Spinal cord (tissue), 9 donors: ENCODE measurements at regions not wholly inside any gene's neighbourhood (a gene's known extent, or its start where the extent isn't known, plus 50 kb on each side); places are given as distances from the start of the nearest gene placed in this dataset.

Experiments used
- DNase-seq, 6 donors: peaks; one replicate each; pipeline versions ENCODE4 v3.0.0 to v3.0.0-alpha.2; 2013 to 2015; ENCODE audit warnings: low spot score in 6 of 6, low read depth in 4 of 6
- H3K27ac ChIP-seq: one replicate; pipeline ENCODE4 v1.5.1; 2013; ENCODE audit warnings: low read depth, low read length, control low read depth
- H3K27me3 ChIP-seq: one replicate; pipeline ENCODE4 v1.6.1; 2013; ENCODE audit warnings: low read length; ENCODE audit not compliant: control insufficient read depth, insufficient read depth
- H3K36me3 ChIP-seq: one replicate; pipeline ENCODE4 v1.6.1; 2013; ENCODE audit warnings: low read length; ENCODE audit not compliant: control insufficient read depth, insufficient read depth
- H3K4me1 ChIP-seq: one replicate; pipeline ENCODE4 v1.6.1; 2013; ENCODE audit warnings: low read length; ENCODE audit not compliant: control insufficient read depth, insufficient read depth
- H3K4me3 ChIP-seq: one replicate; pipeline ENCODE4 v1.5.1; 2013; ENCODE audit warnings: low read depth, low read length, control low read depth
- H3K9me3 ChIP-seq: one replicate; pipeline ENCODE4 v1.6.1; 2013; ENCODE audit warnings: low read length; ENCODE audit not compliant: control insufficient read depth, insufficient read depth
- WGBS: methylation state at CpG from one replicate; pipeline ENCODE4 v1.1.5; 2013; ENCODE audit warnings: missing lambda C conversion rate; ENCODE audit not compliant: insufficient coverage; 5-methylcytosine and 5-hydroxymethylcytosine counted together
- donor health status: healthy.

DNA sequence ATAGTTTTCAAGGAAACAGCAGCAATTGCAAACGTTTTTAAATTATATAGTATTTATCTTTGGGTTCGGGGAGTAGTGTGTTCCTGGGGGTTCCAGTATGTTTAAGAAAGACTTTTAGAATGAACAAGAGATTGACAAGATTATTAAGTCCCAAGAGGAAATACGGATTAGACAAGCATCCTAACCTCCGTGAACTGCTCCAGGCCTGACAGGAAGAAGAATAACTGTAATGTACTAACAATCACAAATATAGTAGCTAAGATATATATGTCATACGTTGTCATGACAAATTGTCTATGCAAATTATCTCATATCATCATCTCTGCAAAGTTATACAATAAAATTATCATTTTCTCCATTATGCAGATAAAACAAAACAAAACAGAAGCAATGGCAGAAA, 1397.2 kb downstream of the MRPL39 start:
- no peak for DNase-seq
- Histone ChIP-seq H3K4me1 (no peaks in the 10 kb centered on the region), H3K9me3 (no peaks in the 10 kb centered on the region), H3K27ac (no peak overlapping the region), H3K36me3 (no peaks in the 10 kb centered on the region), H3K27me3 (no peaks in the 10 kb centered on the region), H3K4me3 (no peak overlapping the region)
- WGBS: no CpG with 5 or more reads among the region's 5 CpGs

DNA sequence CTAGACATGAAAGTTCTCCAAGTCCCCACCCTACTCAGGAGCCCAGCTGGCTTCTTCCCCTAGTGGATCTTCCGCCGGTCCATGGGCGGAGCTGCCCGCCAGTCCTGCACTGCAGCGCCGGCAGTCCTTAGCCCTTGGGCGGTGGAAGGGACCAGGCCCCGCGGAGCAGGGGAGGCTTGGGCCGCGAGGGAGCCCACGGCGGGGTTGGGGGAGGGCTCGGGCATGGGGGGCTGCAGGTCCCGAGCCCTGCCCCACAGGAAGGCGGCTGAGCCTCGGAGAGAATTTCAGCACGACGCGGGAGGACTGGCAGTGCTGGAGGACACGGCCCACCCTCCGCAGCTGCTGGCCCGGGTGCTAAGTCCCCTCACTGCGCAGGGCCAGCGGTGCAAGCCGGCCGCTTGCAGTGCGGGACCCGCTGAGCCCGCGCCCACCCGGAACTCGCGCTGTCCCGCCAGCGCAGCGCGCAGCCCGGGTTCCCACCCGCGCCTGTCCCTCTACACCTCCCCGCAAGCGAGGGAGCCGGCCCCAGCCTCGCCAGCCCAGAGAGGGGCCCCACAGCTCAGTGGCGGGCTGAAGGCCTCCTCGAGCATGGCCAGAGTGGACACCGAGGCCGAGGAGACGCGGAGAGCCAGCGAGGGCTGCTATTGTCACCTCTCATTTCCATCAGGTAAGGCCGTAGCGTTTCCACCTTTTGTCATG, 1398.6 kb downstream of the MRPL39 start:
- WGBS: 91% methylated on average over 46 of the region's 54 CpGs
- DNase-seq: no peak
- no peak overlapping the region for H3K4me3 ChIP-seq
- H3K9me3 ChIP-seq: no peaks in the 10 kb centered on the region
- no peaks in the 10 kb centered on the region for H3K27me3 ChIP-seq
- H3K36me3 ChIP-seq: no peaks in the 10 kb centered on the region
- H3K27ac ChIP-seq: no peak overlapping the region
- no peaks in the 10 kb centered on the region for H3K4me1 ChIP-seq

DNA sequence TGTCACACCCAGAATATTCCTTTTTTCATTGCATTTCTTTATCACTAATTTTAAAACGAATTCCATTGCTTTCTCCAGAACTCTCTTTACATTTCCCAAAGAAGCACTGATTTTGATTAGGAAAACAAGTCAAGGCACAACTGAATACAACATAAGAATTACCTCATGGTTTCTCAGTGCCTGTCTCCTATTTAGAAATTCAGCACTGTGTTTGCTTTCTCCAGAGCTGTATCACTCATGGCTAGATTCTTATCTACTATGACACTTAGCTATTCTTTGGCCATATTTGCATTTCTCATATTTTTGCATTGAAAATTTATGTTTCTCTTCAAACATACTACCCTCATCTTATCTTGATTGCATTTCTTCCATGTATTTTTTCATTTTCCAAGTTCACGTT, 1402.0 kb downstream of the MRPL39 start:
- Histone ChIP-seq H3K9me3 (no peaks in the 10 kb centered on the region), H3K27me3 (no peaks in the 10 kb centered on the region), H3K4me1 (no peaks in the 10 kb centered on the region), H3K27ac (no peak overlapping the region), H3K36me3 (no peaks in the 10 kb centered on the region), H3K4me3 (no peak overlapping the region)
- 67% methylated on average over 1 of the region's 2 CpGs for WGBS
- DNase-seq: no peak

DNA sequence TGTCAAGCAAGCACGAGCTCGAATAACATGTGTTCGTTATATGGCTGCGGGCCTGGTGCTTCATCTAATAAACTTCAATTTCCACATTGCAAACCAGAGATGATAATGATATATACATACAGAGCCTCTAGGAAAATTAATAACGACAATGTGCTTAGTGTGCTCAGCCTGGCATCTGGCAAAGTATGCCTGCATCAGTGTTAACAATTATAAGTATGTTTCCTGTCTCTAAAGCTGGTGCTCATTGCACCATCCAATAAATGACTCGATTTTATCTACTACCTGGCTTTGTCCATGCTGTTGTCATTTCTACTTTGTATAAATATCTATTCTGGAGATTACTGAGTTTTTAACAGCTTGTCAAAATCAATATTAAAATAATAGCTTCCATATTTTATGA, 1402.6 kb downstream of the MRPL39 start:
- DNase-seq: peak in 1 of 6 donors; percentile 65
- Histone ChIP-seq H3K9me3 (no peaks in the 10 kb centered on the region), H3K27ac (no peak overlapping the region), H3K27me3 (no peaks in the 10 kb centered on the region), H3K36me3 (no peaks in the 10 kb centered on the region), H3K4me3 (no peak overlapping the region), H3K4me1 (no peaks in the 10 kb centered on the region)
- no CpG with 5 or more reads among the region's 6 CpGs for WGBS

DNA sequence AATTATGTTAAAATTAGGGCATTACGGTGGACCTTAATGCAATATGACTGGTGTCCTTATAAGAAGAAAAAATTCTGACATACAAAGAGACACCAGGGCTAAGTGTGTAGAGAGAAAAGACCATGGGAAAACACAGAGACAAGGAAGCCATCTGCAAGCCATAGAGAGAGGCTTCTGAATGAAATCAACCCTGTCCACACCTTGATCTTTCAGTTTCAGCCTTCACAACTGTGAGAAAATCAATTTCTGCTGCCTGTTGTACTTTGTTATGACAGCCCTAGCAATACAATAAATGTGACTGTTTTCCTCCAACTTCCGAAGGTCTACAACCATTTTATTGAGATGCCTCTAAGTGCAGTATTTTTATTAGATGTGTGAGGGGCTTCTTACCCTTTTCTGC, 1407.2 kb downstream of the MRPL39 start:
- Histone ChIP-seq H3K4me3 (no peak overlapping the region), H3K4me1 (no peaks in the 10 kb centered on the region), H3K27ac (no peak overlapping the region), H3K9me3 (no peaks in the 10 kb centered on the region), H3K27me3 (no peaks in the 10 kb centered on the region), H3K36me3 (no peaks in the 10 kb centered on the region)
- no CpG with 5 or more reads among the region's 2 CpGs for WGBS
- DNase-seq: no peak

DNA sequence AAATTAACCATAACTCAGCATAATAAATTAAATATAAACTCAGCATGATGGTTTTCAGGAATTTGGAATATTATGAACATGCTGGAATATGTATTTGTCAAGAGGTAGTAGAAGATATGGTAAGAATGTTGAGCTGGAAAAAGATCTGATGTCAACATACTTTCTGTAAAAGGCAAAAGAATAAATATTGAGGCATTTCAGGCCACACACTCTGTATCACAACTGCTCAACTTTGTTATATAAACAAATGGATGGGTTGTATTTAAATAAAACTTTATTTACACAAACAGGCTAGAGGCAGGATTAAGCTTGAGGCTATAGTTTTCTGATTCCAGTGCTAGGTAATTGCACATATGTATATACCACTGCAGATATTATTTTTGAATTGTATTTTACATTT, 1409.4 kb downstream of the MRPL39 start:
- no peak for DNase-seq
- Histone ChIP-seq H3K4me1 (no peaks in the 10 kb centered on the region), H3K27ac (no peak overlapping the region), H3K36me3 (no peaks in the 10 kb centered on the region), H3K4me3 (no peak overlapping the region), H3K9me3 (no peaks in the 10 kb centered on the region), H3K27me3 (no peaks in the 10 kb centered on the region)

DNA sequence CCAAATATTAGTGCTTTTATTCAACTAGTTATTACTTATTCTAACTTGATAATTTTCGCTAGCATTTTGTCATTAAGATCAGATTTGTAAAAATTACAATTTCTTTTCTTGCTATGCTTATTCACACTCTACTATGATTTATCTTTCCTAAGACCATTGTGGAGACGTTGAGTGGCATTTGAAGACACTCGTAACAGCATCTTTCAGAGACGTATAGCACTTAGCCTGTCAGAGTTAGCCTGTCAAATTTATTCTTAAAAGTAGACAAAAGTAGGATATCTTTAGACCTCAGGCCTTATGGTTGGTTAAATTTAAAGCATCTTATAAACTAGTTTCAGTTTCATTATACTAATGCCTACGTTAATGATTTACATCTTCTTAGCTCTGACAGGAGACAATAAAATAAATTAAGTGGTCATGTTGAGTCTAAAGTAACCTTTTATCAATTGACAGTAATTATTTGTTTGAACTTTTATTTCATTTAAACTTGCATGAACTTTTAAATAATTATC, 1410.1 kb downstream of the MRPL39 start:
- H3K27ac ChIP-seq: no peak overlapping the region
- no peak for DNase-seq
- no peaks in the 10 kb centered on the region for H3K27me3 ChIP-seq
- H3K4me3 ChIP-seq: no peak overlapping the region
- no peaks in the 10 kb centered on the region for H3K36me3 ChIP-seq
- H3K9me3 ChIP-seq: no peaks in the 10 kb centered on the region
- no CpG with 5 or more reads among the region's 5 CpGs for WGBS
- H3K4me1 ChIP-seq: no peaks in the 10 kb centered on the region

DNA sequence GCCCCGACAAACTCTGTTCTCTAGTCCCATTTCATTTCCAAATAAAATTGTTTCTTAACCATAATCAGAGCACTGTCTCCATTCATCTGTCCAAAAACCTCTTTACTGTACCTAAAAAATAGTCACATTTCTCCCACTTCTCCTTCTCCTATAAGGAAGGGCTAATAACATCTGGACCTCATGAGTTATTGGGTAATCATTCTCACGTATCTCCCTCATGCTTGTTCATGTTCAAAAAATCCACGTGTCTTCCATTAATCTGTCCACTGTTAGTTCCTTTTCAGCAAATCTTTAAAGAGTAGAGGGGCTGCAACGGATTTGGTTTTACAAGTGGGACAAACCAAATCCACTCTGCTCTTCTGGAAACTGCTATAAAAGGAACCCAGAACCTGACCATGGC, 1418.8 kb downstream of the MRPL39 start:
- no peaks in the 10 kb centered on the region for H3K27me3 ChIP-seq
- H3K36me3 ChIP-seq: no peaks in the 10 kb centered on the region
- no peak for DNase-seq
- H3K9me3 ChIP-seq: no peaks in the 10 kb centered on the region
- no peaks in the 10 kb centered on the region for H3K4me1 ChIP-seq
- no peak overlapping the region for H3K27ac ChIP-seq
- no peak overlapping the region for H3K4me3 ChIP-seq
- WGBS: 100% methylated on average over 1 of the region's 4 CpGs

DNA sequence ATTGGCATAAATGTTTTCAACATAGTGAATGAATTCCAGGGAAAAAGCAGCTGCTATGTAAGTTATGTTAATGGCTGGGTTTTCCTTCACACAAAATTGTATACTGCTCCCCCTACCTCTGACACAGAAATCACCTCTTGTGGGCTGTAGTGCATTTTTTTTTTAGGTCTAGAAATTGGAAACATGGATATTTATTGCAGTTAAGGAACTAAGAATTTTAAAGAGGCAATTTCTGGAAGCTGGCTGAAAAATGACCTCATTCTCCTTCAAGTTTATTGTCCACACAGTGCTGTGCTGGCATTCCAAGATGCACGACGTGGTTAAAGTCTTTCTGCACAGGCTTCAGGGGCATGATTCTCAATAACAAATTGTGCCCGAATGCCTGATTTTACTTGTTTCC, 1424.2 kb downstream of the MRPL39 start:
- DNase-seq: peak in 3 of 6 donors; percentile 6 to 63 (median 6)

DNA sequence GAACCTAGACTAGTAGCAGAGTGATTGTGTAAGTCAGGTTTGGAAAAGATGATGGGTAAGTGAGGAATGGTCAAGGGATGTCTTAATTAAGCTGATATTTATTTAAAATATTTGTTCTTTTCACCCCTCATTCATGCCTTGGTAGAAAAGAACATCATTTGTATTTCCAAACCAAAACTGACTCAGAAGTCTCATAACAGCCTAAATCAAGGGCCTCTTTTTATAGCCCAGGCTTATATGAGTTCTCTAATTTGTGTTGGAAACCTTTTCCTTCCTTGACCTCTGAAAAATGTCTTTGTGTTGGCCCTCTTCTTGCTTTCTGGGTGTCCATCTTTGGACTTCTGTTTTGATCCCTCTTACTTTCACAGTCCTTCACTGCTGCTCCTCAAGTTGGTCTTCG, 1428.2 kb downstream of the MRPL39 start:
- H3K4me1 ChIP-seq: no peaks in the 10 kb centered on the region
- no peaks in the 10 kb centered on the region for H3K9me3 ChIP-seq
- no peak overlapping the region for H3K27ac ChIP-seq
- no peak for DNase-seq
- no peak overlapping the region for H3K4me3 ChIP-seq
- H3K27me3 ChIP-seq: no peaks in the 10 kb centered on the region
- H3K36me3 ChIP-seq: no peaks in the 10 kb centered on the region
- no CpG with 5 or more reads among the region's 1 CpG for WGBS

More for the DNA sequence above, 1424.2 kb downstream of the MRPL39 start:
- Histone ChIP-seq H3K9me3 (no peaks in the 10 kb centered on the region), H3K4me3 (no peak overlapping the region), H3K4me1 (no peaks in the 10 kb centered on the region), H3K36me3 (no peaks in the 10 kb centered on the region), H3K27me3 (no peaks in the 10 kb centered on the region), H3K27ac (no peak overlapping the region)
- 20% methylated on average over 2 of the region's 3 CpGs for WGBS
